ENCODE measurements at regions not wholly inside any gene's neighbourhood (a gene's known extent, or its start where the extent isn't known, plus 50 kb on each side); places are given as distances from the start of the nearest gene placed in this dataset.
"Not testable (repeated sequence)": the region's sequence is repeated elsewhere in the genome, so short reads cannot be mapped to it uniquely, and the experiment has no call there.

DNA sequence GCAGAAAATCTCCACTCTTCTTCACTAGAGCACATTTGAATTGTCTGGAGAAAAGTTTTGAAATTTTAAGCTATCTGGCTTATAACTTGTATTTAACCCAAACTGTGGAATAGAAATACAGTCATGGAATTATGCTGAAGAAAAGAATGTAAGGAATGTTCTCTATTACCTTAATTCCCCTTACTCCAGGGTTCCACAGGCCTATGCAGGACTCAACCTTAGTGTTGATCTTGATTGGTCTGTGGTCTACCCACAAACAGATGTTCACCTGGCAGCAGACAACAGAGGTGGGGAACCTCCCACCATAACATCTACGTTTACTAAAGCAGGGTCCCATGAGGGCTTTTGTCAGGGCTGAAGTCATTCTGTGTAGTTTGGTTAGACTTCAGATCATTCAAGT is 189.3 kb upstream of the GPRIN3 start:
- DNase-seq (ENCODE audit: low read depth in 2 of 2): no peak

DNA sequence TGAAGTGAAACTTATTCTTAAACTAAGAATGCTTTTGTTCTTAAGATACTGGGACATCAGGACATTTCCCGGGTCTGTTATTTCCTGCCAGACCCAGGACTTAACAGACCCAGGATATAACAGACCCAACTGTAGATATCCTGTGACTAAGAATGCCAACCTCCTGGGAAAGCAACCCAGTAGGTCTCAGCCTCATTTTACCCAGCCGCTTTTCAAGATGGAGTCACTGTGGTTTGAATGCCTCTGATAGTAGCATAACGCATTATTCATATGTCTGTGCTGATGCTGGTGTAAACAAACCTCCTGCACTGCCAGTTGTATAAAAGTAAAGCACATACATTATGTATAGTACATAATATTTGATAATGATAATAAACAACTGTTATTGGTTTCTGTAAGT is 185.8 kb upstream of the GPRIN3 start:
- DNase-seq (ENCODE audit: low read depth in 2 of 2): no peak

DNA sequence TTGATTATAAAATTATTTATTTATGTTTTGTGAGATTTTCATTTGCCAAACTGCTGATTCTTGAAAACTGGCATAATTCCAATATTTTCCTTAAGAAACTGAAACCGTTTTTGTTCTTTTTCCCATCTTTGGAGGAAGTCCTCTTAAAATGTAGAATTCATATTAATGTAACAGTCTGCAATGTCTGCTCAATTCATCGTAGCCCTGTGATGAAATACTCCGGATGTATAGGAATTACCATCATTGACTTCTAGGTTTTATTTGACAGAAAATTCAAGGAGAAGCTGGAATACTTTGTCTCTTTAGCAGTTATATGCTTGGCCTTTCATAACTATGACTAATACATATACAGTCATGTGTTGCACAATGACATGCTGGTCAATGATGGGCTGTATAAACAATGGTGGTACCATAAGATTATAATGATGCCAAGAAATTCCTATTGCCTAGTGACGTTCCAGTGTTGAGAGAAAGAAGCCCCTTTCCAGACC is 185.0 kb upstream of the GPRIN3 start:
- no peak for DNase-seq (ENCODE audit: low read depth in 2 of 2)

DNA sequence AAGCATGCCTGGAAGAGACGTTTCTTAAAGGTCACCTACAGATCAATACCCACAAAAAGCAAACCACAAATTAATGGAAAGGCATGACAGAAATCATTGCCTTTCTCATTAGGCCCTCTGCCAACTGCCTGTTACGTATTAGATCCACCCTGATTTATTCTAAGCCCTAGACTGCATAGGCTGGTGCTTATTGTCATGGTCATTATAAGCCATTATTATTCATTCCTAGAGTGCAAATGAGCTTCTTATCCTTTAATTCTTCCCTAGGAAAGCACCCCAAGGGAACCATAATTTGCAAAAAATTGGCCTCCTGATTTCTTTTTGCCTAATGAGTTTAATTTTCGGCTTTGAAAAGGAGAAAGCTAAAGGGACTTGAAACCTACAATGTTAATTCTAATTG is 184.2 kb upstream of the GPRIN3 start:
- no peak for DNase-seq (ENCODE audit: low read depth in 2 of 2)

DNA sequence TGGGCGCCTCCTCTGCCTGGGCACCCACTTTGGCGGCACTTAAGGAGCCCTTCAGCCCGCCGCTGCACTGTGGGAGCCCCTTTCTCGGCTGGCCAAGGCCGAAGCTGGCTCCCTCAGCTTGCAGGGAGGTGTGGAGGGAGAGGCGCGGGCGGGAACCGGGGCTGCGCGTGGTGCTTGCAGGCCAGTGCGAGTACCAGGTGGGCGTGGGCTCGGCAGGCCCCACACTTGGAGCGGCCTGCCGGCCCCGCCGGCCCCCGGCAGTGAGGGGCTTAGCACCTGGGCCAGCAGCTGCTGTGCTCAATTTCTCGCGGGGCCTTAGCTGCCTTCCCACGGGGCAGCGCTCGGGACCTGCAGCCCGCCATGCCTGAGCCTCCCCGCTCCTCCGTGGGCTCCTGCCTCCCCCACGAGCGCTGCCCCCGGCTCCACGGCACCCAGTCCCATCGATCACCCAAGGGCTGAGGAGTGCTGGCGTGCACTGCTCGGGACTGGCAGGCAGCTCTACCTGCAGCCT is 182.4 kb upstream of the GPRIN3 start:
- DNase-seq (ENCODE audit: low read depth in 2 of 2): not testable (repeated sequence)

DNA sequence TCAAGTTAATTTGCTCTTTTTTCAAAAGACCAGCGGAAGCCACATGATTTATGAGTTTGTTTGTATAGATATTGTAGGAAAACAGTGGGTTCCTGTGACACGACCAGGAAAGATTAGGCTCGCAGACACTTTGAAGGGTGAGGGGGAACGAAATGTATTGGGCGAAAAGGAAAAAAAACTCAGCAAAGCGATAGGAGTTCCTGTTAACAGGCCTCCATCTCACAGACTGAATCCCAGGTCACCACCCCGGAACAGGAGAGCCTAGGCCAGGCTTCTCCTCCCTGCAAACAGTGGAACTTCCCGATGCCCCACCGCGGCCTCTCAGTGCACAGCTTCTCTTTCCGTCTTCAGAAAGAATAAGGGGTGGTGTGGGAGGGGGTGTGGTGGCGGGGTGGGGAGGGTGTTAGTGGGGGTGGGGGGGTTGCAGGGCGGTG is 181.8 kb upstream of the GPRIN3 start:
- no peak for DNase-seq (ENCODE audit: low read depth in 2 of 2)

DNA sequence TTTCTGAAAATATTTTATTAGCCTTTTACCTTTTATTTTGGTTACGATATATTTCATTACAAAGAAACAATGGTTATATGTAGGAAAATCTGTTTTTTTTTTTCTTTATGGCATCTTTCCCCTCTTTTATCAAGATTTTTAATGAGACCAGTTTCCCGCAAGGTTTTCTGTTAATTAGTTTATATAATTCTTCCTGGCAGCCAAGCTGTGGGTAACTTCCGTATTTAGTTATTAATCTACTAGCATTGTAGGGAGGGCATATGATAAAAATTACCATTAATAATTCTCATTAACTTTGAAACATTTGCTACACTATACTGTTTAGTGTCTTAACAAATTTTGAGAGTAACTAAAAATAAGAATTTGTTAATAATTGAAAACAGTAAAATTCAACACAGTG is 181.1 kb upstream of the GPRIN3 start:
- DNase-seq (ENCODE audit: low read depth in 2 of 2): no peak

DNA sequence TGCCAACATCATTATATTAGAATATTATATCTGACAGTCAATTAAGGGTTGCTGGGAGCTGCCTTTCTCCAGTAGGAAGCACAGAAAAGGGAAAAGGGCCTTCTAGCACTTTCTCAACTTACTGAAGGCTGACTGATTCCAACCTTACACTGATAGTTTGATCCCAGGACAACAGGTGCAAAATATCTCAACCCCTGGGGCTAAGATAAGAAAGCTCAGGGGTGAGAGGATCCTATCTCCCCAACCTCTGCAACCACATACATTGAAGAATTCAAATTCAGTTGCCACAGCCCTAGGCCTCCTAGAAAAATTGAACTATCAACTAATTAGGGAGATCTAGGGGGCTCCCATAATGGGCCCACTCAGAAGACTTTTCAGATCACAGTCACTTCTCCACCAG is 179.1 kb upstream of the GPRIN3 start:
- no peak for DNase-seq (ENCODE audit: low read depth in 2 of 2)

DNA sequence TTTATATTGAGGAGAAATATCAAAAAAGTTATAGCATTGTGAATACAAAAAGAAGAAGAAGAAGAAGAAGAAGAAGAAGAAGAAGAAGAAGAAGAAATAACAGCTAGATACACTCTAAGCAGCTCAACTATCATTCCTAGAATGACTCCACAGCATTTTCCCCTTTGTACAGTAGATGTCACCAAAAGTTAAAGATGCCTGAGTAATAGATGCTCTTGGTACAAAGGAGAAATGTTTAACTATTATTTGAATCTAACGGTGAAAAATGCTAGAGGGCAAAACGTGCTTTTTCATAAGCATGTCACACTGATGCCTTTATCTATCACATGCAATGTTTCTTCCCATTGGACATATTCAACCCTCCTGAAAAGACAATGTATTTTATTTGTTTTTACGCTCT is 178.4 kb upstream of the GPRIN3 start:
- DNase-seq (ENCODE audit: low read depth in 2 of 2): no peak

DNA sequence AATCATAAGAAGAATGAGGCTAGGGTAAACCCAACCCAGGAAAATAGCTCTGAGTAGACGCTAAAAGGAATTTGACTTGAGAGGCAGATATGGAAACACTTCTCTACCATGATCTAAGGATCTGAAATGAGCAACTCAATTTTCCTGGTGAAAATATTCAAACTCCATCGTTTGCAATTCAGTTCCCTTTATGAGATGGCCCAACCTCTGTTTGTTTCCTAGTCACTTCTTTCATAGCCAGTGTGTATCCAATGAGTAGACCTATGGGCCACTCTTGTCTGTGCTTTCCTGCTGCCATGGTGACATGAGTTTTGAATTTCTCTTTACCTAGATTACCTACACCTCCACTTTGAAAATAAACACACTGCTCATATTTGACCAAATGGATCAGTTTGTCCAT is 176.2 kb upstream of the GPRIN3 start:
- DNase-seq (ENCODE audit: low read depth in 2 of 2): no peak

DNA sequence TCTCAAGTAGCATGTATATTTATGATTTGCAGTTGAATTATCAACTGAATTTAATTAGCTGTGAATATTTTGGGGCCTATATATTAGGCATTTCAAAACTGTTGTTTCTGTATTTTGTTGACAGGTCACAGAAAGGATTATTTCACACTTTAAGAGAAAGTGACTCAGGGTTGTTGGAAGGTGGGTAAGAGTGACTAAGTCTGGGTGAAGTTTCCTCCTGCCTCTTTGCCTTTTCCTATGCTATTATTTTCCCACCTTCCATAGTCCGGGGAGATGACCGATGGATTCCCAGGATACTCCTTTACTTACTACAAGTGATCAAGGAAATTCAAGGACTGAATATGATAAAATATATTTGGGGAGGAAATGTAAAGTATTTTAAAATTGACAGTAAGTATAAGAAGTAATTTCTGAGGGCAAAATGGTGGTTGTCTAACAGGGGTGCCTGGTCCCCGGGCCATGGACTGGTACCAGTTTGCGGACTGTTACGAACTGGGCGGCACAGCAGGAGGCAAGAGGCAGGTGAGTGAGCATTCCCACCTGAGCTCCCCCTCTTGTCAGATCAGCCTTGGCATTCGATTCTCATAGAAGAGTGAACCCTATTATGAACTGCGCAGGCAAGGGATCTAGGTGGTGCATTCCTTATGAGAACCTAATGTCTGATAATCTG is 175.5 kb upstream of the GPRIN3 start:
- no peak for DNase-seq (ENCODE audit: low read depth in 2 of 2)

DNA sequence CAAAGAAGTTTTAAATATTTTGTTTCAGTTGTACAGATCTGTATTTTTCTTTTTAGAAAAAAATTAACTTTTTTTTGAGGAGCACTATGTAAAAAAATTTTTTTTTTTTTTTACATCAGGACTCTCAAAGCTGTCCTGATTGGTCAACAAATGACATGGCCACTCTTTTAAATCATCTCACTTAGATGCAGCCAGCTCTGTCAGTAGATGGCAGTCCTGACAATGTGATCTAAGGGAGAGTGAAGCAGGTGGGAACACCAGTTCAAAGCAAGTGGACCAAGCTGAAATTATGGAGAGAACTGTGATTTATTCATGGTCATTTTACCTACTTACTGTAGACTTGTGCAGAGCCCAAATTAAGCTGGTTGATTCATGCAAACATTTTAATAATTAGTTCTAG is 174.7 kb upstream of the GPRIN3 start:
- DNase-seq (ENCODE audit: low read depth in 2 of 2): no peak

DNA sequence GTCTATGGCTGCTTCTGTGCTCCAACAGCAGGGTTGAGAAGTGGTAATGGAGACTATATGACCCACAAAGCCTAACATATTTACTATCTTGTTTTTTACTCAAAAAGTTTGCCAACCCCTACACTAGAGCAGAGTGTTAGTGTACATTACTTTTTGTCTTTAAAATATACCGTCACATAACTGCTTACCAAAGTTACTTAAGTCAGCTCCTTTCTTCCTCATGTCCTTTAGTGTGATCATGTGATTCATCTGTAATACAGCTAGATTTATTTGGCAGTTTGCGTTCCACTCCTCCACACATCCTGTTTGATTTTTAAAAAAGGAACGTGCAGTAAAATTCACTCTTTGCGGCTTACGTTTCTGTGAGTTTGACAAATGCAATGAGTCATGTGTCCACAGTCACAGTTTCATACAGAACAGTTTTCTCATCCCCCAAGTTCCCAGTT is 162.4 kb upstream of the GPRIN3 start:
- DNase-seq (ENCODE audit: low read depth in 2 of 2): peak in 1 of 2 donors; percentile 14

DNA sequence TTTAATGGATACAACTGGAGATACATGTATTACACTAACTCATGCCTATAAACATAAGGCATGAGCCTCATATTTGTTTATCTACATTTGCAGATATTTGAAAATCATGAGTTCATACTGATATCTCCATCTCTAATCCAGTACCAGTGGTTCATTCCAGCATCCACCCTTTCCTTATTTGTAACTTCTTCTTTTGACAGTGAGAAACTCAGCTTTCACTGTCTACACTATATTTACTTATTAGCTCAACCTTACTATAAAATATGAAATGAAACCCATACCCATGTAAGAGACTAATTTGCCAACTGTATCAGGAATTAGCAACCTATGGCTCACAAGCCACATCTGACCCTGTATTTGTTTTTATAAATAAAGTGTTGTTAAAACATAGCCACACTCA is 161.9 kb upstream of the GPRIN3 start:
- DNase-seq (ENCODE audit: low read depth in 2 of 2): no peak

DNA sequence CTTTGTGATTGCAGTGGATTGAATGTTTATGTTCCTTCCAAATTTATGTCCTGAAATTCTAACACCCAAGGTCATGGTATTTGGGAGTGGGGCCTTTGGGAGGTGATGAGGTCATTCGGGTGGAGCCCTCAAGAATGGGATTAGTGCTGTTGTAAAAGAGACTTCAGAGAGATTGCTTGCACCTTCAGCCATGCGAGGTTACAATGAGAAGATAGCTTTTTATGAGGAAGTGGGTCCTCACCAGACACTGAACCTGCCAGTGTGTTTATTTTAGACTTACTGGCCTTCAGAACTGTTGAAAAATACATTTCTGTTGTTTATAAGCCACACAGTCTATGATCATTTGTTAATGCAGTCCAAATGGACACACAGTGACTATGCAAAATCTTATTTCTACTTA is 161.0 kb upstream of the GPRIN3 start:
- no peak for DNase-seq (ENCODE audit: low read depth in 2 of 2)

DNA sequence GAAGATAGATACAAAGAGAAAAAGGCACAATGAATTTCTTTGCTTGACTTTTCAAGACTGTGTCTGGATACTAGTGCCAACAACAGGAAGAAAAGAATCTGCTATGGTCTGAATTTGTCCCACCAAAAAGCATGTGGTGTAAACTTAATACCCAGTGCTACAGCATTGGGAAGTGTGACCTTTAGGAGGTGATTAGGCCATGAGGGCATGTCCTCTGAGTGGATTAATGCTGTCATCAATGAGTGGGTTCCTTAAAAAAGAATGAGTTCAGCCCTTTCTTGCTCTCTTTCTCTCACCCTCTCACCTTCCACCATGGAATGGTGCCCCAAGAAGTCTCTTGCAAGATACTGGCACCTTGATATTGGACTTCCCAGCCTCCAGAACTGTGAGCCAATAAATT is 155.7 kb upstream of the GPRIN3 start:
- DNase-seq (ENCODE audit: low read depth in 2 of 2): no peak

DNA sequence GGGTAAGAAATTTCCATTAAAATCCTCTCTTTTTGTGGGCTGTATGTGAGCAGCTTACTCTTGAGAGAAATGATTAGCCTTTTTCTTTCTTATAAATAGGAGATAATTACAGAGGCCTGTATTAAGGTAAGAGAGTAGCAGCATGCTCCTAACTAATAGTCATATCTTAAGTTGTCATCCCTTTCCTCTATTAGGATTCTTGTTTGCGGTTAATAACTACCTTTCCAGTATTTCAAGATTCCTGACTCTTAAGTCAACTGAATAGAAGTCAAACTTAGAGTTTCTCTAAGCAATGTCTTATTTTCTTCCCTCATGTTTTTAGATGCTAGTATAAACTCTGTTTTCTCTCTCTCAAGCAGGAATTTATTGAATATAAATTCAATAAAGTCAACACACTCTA is 139.9 kb upstream of the GPRIN3 start:
- no peak for DNase-seq (ENCODE audit: low read depth in 2 of 2)

DNA sequence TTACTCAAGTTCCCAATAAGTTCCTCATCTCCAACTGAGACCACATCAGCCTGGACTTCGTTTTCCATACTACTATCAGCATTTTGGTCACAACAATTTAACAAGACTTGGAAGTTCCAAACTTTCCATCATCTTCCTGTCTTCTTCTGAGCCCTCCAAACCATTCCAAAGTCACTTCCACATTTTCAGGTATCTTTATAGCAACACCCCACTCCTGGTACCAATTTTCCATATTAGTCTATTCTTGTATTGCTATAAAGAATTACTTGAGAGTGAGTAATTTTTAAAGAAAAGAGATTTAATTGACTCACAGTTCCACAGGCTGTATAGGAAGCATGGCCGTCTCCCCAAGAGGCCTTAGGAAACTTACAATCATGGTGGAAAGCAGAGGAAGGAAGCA is 138.6 kb upstream of the GPRIN3 start:
- DNase-seq (ENCODE audit: low read depth in 2 of 2): no peak

DNA sequence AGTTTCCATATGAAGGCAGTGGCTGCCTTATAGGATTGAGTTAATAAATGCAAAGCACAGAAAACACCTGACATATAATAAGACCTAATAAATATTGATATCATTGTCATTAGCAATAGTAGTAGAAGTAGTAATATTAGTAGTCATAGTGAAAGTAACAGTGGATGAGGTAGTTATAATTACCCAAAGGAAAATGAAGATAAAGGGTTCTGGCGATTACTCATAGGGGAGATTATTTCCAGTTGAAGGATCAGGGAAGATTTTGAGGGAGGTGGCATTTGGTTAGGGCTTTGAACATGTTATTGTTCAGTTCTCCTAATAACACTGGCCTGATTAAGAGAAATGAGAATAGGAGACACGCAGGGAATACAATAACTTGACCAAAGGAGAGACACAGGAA is 131.9 kb upstream of the GPRIN3 start:
- DNase-seq (ENCODE audit: low read depth in 2 of 2): no peak

DNA sequence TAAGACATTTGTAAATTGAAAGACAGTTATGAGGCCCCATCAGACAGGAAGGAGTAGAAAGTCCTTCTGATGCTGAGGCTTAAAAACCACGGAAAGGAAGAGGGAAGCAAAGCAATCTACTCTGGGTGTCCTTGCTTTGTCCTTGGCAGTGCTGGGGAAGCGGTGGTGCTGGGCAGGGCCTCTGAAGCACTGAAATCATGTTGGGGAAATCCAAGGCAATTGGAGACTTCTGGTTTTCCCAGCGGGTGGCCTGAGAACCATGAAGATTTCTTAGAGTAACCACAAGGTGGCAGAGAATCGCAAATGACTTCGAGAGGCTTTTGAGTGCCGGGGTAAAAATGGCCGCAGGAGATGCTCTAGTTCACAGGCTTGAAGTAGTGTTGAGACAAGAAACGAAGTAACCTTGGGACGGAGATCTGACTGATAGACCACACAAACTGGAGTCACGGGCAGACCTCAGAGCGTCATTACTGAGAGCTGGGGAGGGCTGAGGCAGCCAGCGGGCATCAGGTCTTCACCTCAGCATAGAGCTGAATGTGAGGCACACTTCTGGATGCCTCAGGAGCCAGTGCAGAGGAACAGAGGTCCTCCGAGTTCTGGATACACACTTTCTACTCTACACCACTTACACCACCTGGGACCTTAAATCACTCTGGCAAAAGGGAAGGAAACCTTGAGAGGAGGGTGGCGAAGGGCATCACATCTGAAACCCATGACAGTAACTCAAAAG is 130.7 kb upstream of the GPRIN3 start:
- DNase-seq (ENCODE audit: low read depth in 2 of 2): peak; percentile 11 to 48

DNA sequence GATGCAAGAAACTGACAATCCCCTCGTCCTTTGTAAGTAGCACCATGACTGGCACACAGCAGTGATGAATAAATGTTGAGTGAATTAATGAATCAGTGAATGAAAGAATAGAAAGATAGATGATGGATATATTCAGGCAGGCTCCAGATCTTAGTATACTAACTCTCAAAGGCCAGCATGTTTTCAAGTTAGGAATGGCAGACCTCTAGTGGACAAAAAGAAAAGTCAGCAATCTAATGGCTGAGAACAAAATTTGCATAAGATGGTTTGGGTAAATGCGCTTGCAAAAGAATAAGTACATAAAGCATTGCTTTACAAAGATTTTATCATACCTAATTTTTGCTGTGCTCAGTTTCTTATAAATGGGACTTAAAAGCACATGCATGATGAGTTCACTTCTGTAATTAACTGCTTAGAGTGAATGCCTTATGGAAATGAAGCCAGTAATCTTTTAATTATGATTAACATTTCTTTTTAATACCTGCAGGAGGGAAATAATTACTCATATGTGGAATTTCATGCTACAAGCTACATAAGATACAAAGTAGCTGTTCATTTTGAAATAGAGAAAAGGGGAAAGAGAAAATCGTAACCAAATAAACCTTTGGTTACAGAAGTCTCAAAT is 126.9 kb upstream of the GPRIN3 start:
- no peak for DNase-seq (ENCODE audit: low read depth in 2 of 2)

DNA sequence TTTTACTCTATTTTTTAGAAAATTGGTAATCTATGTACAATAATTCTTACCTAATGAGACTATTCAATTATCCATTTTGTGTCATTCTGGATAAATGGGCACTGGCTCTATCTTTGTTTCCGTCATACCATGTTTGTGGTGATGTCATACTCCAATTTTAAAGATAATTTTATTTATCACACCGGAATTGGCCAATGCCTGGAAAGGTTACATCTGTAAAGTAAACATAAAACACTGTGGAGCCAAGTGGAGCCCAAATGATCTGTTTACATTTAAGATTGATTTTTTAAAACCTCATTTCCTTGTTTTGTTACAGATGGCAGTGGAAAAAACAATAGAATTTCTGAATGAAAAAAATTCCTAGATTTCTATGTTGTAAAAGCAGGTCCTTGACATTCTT is 120.2 kb upstream of the GPRIN3 start:
- DNase-seq (ENCODE audit: low read depth in 2 of 2): no peak

DNA sequence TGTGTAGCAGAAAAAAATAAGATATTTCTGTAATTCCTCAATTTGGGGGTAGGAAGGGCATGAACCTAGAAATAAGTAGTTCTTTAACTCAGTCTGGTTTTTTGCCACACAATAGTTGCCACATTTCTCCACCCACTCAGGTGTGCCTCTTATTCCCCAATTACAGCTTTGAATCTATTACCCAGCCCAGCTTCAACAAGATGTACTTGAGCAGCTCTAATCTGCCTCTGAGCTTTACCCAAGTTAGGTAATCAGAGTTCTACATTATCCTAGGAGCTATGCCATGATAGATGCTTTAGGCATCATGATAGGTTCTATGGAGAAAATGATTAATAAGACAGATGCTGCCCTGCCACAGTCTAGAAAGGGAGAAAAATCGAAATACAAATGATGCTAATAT is 117.4 kb upstream of the GPRIN3 start:
- no peak for DNase-seq (ENCODE audit: low read depth in 2 of 2)

Data from stimulated activated CD4-positive, alpha-beta T cell treated with anti-CD3 and anti-CD28 coated beads, Interleukin-1b, Interleukin-23, amount 100 ng/mL, for 4 hours (primary cell).